SU-DHL-6 (cell line): ENCODE measurements at regions not wholly inside any gene's neighbourhood (a gene's known extent, or its start where the extent isn't known, plus 50 kb on each side); places are given as distances from the start of the nearest gene placed in this dataset.

Source experiments
- CTCF ChIP-seq: fragments of 200-600 bp; sonication (generic); IDR thresholded peaks from one replicate; pipeline ENCODE4 v1.5.1; 2017; ENCODE audit warnings: antibody characterized with exemption, mild to moderate bottlenecking, low read length, moderate library complexity; ENCODE audit not compliant: insufficient read depth, poor library complexity, severe bottlenecking
- EZH2phosphoT487 ChIP-seq: fragments of 200-600 bp; sonication (generic), shearing (Covaris generic); conservative IDR thresholded peaks from 2 replicates; pipeline ENCODE4 v1.6.1; 2018; ENCODE audit warnings: mild to moderate bottlenecking, antibody characterized with exemption, low read length, moderate library complexity, mixed read lengths

- no peak for TF ChIP-seq CTCF
- no peak for TF ChIP-seq EZH2phosphoT487
Measured at GRCh38 chr21:34022627-34023335, 50.6 kb upstream of the MRPS6 start.
